ENCODE measurements at regions not wholly inside any gene's neighbourhood (a gene's known extent, or its start where the extent isn't known, plus 50 kb on each side); places are given as distances from the start of the nearest gene placed in this dataset.
"Not testable (repeated sequence)": the region's sequence is repeated elsewhere in the genome, so short reads cannot be mapped to it uniquely, and the experiment has no call there.

GRCh38 chr1:43090157-43090556, 81.9 kb downstream of the EBNA1BP2 start:
- TF ChIP-seq EZH2 (IDR thresholded peaks at IDR 0.05; ENCODE audit: insufficient read depth, low read length); CTCF (IDR thresholded peaks at IDR 0.05; ENCODE audit: insufficient read depth, low read depth, low read length): not testable (repeated sequence)
